Karpas-422 (cell line): ENCODE measurements at regions not wholly inside any gene's neighbourhood (a gene's known extent, or its start where the extent isn't known, plus 50 kb on each side); places are given as distances from the start of the nearest gene placed in this dataset.

ENCODE experiments used
- DNase-seq: peaks from one replicate; pipeline ENCODE4 v3.0.0-alpha.2; 2015
- H2AFZ ChIP-seq: fragments of 200-600 bp; sonication (generic); 2 replicates; pipeline ENCODE4 v1.6.1; 2014; ENCODE audit warnings: antibody characterized with exemption, low read length, mixed read lengths
- H3K27ac ChIP-seq: fragments of 200-600 bp; sonication (generic); 2 replicates; pipeline ENCODE4 v1.5.1; 2014; ENCODE audit warnings: mild to moderate bottlenecking, low read length, moderate library complexity
- H3K27me3 ChIP-seq: fragments of 200-600 bp; sonication (generic); 2 replicates; pipeline ENCODE4 v1.6.1; 2014; ENCODE audit warnings: low read length, mixed read lengths
- H3K36me3 ChIP-seq: fragments of 200-600 bp; sonication (generic); 2 replicates; pipeline ENCODE4 v1.6.1; 2014; ENCODE audit warnings: low read length, mixed read lengths; ENCODE audit not compliant: insufficient read depth
- H3K4me1 ChIP-seq: fragments of 200-600 bp; sonication (generic); 2 replicates; pipeline ENCODE4 v1.6.1; 2014; ENCODE audit warnings: mild to moderate bottlenecking, low read length, mixed read lengths
- H3K4me2 ChIP-seq: fragments of 200-600 bp; sonication (generic); 2 replicates; pipeline ENCODE4 v1.6.1; 2014; ENCODE audit warnings: low read length, low read depth, mild to moderate bottlenecking; ENCODE audit not compliant: poor library complexity, severe bottlenecking
- H3K4me3 ChIP-seq: fragments of 200-600 bp; sonication (generic); 2 replicates; pipeline ENCODE4 v1.5.1; 2014; ENCODE audit warnings: mild to moderate bottlenecking, antibody characterized with exemption, low read length, mixed read lengths
- H3K79me2 ChIP-seq: fragments of 200-600 bp; sonication (generic); 2 replicates; pipeline ENCODE4 v1.6.1; 2014; ENCODE audit warnings: mild to moderate bottlenecking, low read length, mixed read lengths
- H3K9ac ChIP-seq: fragments of 200-600 bp; sonication (generic); 2 replicates; pipeline ENCODE4 v1.6.0; 2014; ENCODE audit warnings: low read length
- H3K9me2 ChIP-seq: fragments of 200-600 bp; sonication (generic), shearing (Covaris generic); replicated peaks from 2 replicates; pipeline ENCODE4 v1.6.0; 2014; ENCODE audit warnings: mild to moderate bottlenecking, low read length, moderate library complexity; ENCODE audit not compliant: insufficient read depth
- H3K9me3 ChIP-seq: fragments of 300-700, 200-600 bp; sonication (generic); 2 replicates; pipeline ENCODE4 v1.6.1; 2014; ENCODE audit warnings: low read length, mixed read lengths
- H4K20me1 ChIP-seq: fragments of 200-600 bp; sonication (generic); 2 replicates; pipeline ENCODE4 v1.6.1; 2014; ENCODE audit warnings: mild to moderate bottlenecking, antibody characterized with exemption, low read length, low read depth; ENCODE audit not compliant: insufficient read depth

- no peaks in the 10 kb centered on the region for H3K79me2 ChIP-seq
- H3K27ac ChIP-seq = no peak overlapping the region
- no peak for DNase-seq
- H4K20me1 ChIP-seq = no peaks in the 10 kb centered on the region
- no peak overlapping the region for H3K4me3 ChIP-seq
- peaks cover 4% of the 10 kb centered on the region; the same call in 1 of the 2 replicates for H3K27me3 ChIP-seq
- H3K36me3 ChIP-seq = no peaks in the 10 kb centered on the region
- peaks cover 13% of the 10 kb centered on the region; the same call in 1 of the 2 replicates for H3K9me2 ChIP-seq
- H2AFZ ChIP-seq = no peak overlapping the region
- H3K9ac ChIP-seq = no peak overlapping the region
- H3K4me1 ChIP-seq = no peaks in the 10 kb centered on the region
- H3K4me2 ChIP-seq = no peak overlapping the region
- H3K9me3 ChIP-seq = peaks cover 3% of the 10 kb centered on the region; the same call in 1 of the 2 replicates
These were observed 298.4 kb upstream of the MTNR1B start for GRCh38 chr11:92671081-92671480.

- DNase-seq = no peak
- H3K4me3 ChIP-seq = no peak overlapping the region
- H4K20me1 ChIP-seq = no peaks in the 10 kb centered on the region
- no peak overlapping the region for H3K4me2 ChIP-seq
- no peaks in the 10 kb centered on the region for H3K79me2 ChIP-seq
- H3K27me3 ChIP-seq = peaks cover 7% of the 10 kb centered on the region; the same call in 1 of the 2 replicates
- peaks cover 17% of the 10 kb centered on the region for H3K9me3 ChIP-seq
- peaks cover 13% of the 10 kb centered on the region; the same call in 1 of the 2 replicates for H3K9me2 ChIP-seq
- H2AFZ ChIP-seq = no peak overlapping the region
- H3K4me1 ChIP-seq = no peaks in the 10 kb centered on the region
- no peaks in the 10 kb centered on the region for H3K36me3 ChIP-seq
- H3K27ac ChIP-seq = no peak overlapping the region
- H3K9ac ChIP-seq = no peak overlapping the region
These were observed 294.1 kb upstream of the MTNR1B start for GRCh38 chr11:92675303-92675702.

GRCh38 chr11:92675810-92676209, 293.6 kb upstream of the MTNR1B start:
- 0 out of 2 replicates have a peak, but pooled peaks cover 5% of the 10 kb centered on the region for H3K27me3 ChIP-seq
- DNase-seq = no peak
- no peak overlapping the region for H3K4me2 ChIP-seq
- H3K9me2 ChIP-seq = peaks cover 13% of the 10 kb centered on the region; the same call in 1 of the 2 replicates
- no peak overlapping the region for H3K27ac ChIP-seq
- H3K4me3 ChIP-seq = no peak overlapping the region
- H3K79me2 ChIP-seq = no peaks in the 10 kb centered on the region
- no peak overlapping the region for H2AFZ ChIP-seq
- H3K9me3 ChIP-seq = peaks cover 15% of the 10 kb centered on the region; the same call in 1 of the 2 replicates
- no peaks in the 10 kb centered on the region for H4K20me1 ChIP-seq
- no peaks in the 10 kb centered on the region for H3K36me3 ChIP-seq
- H3K4me1 ChIP-seq = no peaks in the 10 kb centered on the region
- no peak overlapping the region for H3K9ac ChIP-seq

- Histone ChIP-seq H3K27ac (no peak overlapping the region), H3K4me1 (no peaks in the 10 kb centered on the region), H3K4me2 (no peak overlapping the region), H3K9ac (no peak overlapping the region), H3K27me3 (0 out of 2 replicates have a peak, but pooled peaks cover 5% of the 10 kb centered on the region), H3K9me2 (peaks cover 5% of the 10 kb centered on the region; the same call in 1 of the 2 replicates), H2AFZ (no peak overlapping the region), H3K36me3 (no peaks in the 10 kb centered on the region), H4K20me1 (no peaks in the 10 kb centered on the region), H3K9me3 (peaks cover 15% of the 10 kb centered on the region; the same call in 1 of the 2 replicates), H3K79me2 (no peaks in the 10 kb centered on the region), H3K4me3 (no peak overlapping the region)
- no peak for DNase-seq
These were observed 291.3 kb upstream of the MTNR1B start for GRCh38 chr11:92678008-92678611.

DNA sequence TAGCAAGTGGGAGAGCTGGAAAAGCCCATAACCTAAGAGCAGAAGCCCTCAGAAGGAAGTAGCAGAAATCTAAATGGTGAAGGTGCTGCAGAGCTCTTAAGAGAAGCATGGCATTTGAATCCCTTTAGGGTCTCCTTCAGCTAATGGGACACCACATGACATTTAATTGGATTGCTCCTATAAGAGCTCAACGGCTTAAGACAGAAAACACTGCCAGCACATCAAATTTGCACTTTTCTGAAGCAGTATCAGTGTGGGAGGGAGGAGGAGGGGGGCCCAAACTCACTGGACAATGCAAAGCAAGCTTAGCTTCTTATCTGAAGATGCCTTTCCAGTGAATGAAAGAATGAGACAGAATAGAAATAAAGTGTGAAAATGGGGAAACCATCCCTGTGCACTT, 287.9 kb upstream of the MTNR1B start:
- Histone ChIP-seq H4K20me1 (no peaks in the 10 kb centered on the region), H3K4me2 (no peak overlapping the region), H3K36me3 (no peaks in the 10 kb centered on the region), H2AFZ (no peak overlapping the region), H3K79me2 (no peaks in the 10 kb centered on the region), H3K27ac (no peak overlapping the region), H3K4me3 (no peak overlapping the region), H3K4me1 (no peaks in the 10 kb centered on the region), H3K9ac (no peak overlapping the region), H3K27me3 (peaks cover 10% of the 10 kb centered on the region; the same call in 1 of the 2 replicates), H3K9me2 (0 out of 2 replicates have a peak, but pooled peaks cover 4% of the 10 kb centered on the region), H3K9me3 (peaks cover 15% of the 10 kb centered on the region; the same call in 1 of the 2 replicates)
- DNase-seq = no peak

- Histone ChIP-seq H3K27ac (no peak overlapping the region), H3K4me1 (no peaks in the 10 kb centered on the region), H3K9me2 (0 out of 2 replicates have a peak, but pooled peaks cover 4% of the 10 kb centered on the region), H3K4me3 (no peak overlapping the region), H3K36me3 (no peaks in the 10 kb centered on the region), H4K20me1 (no peaks in the 10 kb centered on the region), H3K4me2 (no peak overlapping the region), H3K9ac (no peak overlapping the region), H3K9me3 (peaks cover 15% of the 10 kb centered on the region; the same call in 1 of the 2 replicates), H3K79me2 (no peaks in the 10 kb centered on the region), H2AFZ (no peak overlapping the region), H3K27me3 (peaks cover 7% of the 10 kb centered on the region; the same call in 1 of the 2 replicates)
- no peak for DNase-seq
These were observed 287.3 kb upstream of the MTNR1B start for GRCh38 chr11:92682136-92682535.

DNA sequence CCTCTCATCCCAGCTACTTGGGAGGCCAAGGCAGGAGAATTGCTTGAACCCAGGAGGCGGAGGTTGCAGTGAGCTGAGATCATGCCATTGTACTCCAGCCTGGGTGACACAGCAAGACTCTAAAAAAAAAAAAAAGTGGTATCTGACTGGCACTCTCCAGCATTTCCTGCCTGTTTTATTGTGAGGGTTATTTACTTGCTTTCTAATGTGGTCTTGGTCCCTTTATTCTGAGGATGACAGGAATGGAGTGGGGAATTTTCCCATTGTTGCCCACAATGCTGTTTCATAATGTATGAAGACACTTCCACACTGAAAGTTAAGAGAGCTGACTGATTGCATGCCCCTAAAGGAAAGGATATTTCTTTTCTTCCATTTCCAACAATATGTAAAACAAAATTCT, 286.5 kb upstream of the MTNR1B start:
- Histone ChIP-seq H3K9me3 (peaks cover 10% of the 10 kb centered on the region; the same call in 1 of the 2 replicates), H3K4me2 (no peak overlapping the region), H3K4me1 (no peaks in the 10 kb centered on the region), H3K27ac (no peak overlapping the region), H2AFZ (no peak overlapping the region), H3K79me2 (no peaks in the 10 kb centered on the region), H3K27me3 (peaks cover 5% of the 10 kb centered on the region; the same call in 1 of the 2 replicates), H3K9me2 (peaks cover 4% of the 10 kb centered on the region; the same call in 1 of the 2 replicates), H4K20me1 (no peaks in the 10 kb centered on the region), H3K9ac (no peak overlapping the region), H3K36me3 (no peaks in the 10 kb centered on the region), H3K4me3 (no peak overlapping the region)
- no peak for DNase-seq

DNA sequence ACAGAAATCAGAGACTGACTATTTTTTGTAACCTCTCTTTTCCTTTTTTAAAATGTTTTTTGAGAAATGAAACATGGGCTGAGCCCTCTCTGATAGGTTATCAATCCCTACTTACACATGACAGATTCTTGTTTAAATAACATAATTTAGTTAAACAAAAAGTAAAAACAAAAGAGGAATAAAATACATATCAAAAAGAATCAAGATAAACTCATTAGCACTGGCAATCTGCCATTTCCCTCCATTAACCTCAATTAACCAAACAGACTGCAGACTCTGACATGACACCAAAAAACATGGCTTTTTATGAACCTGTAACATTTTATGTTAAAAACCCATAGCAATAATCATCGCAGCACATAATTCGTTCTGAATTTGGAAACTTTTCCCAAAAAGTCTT, 284.4 kb upstream of the MTNR1B start:
- H2AFZ ChIP-seq = no peak overlapping the region
- no peaks in the 10 kb centered on the region for H3K79me2 ChIP-seq
- DNase-seq = no peak
- no peak overlapping the region for H3K27ac ChIP-seq
- peaks cover 3% of the 10 kb centered on the region; the same call in 1 of the 2 replicates for H3K9me3 ChIP-seq
- no peak overlapping the region for H3K4me2 ChIP-seq
- H3K4me3 ChIP-seq = no peak overlapping the region
- H3K9ac ChIP-seq = no peak overlapping the region
- H3K27me3 ChIP-seq = peaks cover 5% of the 10 kb centered on the region; the same call in 1 of the 2 replicates
- peaks cover 12% of the 10 kb centered on the region; the same call in 1 of the 2 replicates for H3K9me2 ChIP-seq
- H4K20me1 ChIP-seq = no peaks in the 10 kb centered on the region
- H3K36me3 ChIP-seq = no peaks in the 10 kb centered on the region
- no peaks in the 10 kb centered on the region for H3K4me1 ChIP-seq
